Neural cell (in vitro differentiated cells): ENCODE measurements at regions not wholly inside any gene's neighbourhood (a gene's known extent, or its start where the extent isn't known, plus 50 kb on each side); places are given as distances from the start of the nearest gene placed in this dataset.

Experiments
- H2AFZ ChIP-seq: fragments of 200-600, 300-800 bp; sonication (generic), shearing (Covaris generic); 2 replicates; pipeline ENCODE4 v1.6.0; 2014; ENCODE audit warnings: low read depth, mild to moderate bottlenecking, antibody characterized with exemption, low read length, moderate library complexity
- H3F3A ChIP-seq: fragments of 200-600 bp; shearing (Covaris generic); 2 replicates; pipeline ENCODE4 v1.6.1; 2016; ENCODE audit warnings: mild to moderate bottlenecking, moderate library complexity, mixed read lengths, antibody characterized with exemption, low read length; ENCODE audit not compliant: insufficient read depth, poor library complexity, severe bottlenecking
- H3K27ac ChIP-seq: fragments of 200-600, 300-800 bp; sonication (generic), shearing (Covaris generic); 2 replicates; pipeline ENCODE4 v1.5.1; 2014; ENCODE audit warnings: mild to moderate bottlenecking, low read length, moderate library complexity
- H3K27me3 ChIP-seq: fragments of 300-800, 200-600 bp; sonication (generic), shearing (Covaris generic); 2 replicates; pipeline ENCODE4 v1.6.0; 2014; ENCODE audit warnings: mild to moderate bottlenecking, low read depth, low read length, moderate library complexity; ENCODE audit not compliant: insufficient read depth
- H3K36me3 ChIP-seq: fragments of 300-800, 200-600 bp; sonication (generic), shearing (Covaris generic); 2 replicates; pipeline ENCODE4 v1.5.1; 2014; ENCODE audit warnings: mild to moderate bottlenecking, antibody characterized with exemption, low read length, moderate library complexity; ENCODE audit not compliant: insufficient read depth
- H3K4me2 ChIP-seq: fragments of 300-800, 200-600 bp; sonication (generic), shearing (Covaris generic); 2 replicates; pipeline ENCODE4 v1.6.0; 2014; ENCODE audit warnings: mild to moderate bottlenecking, low read length
- H3K4me3 ChIP-seq: fragments of 300-800, 200-600 bp; sonication (generic), shearing (Covaris generic); 2 replicates; pipeline ENCODE4 v1.5.1; 2014; ENCODE audit warnings: mild to moderate bottlenecking, low read length, moderate library complexity
- H3K79me2 ChIP-seq: fragments of 200-600 bp; shearing (Covaris generic); replicated peaks from 2 replicates; pipeline ENCODE4 v1.6.0; 2014; ENCODE audit warnings: mild to moderate bottlenecking, low read length, moderate library complexity; ENCODE audit not compliant: insufficient read depth
- H3K9ac ChIP-seq: fragments of 300-800, 200-600 bp; sonication (generic), shearing (Covaris generic); 2 replicates; pipeline ENCODE4 v1.6.1; 2016; ENCODE audit warnings: mild to moderate bottlenecking, low read length, mixed read lengths
- H3K9me2 ChIP-seq: fragments of 200-600 bp; shearing (Covaris generic); 2 replicates; pipeline ENCODE4 v1.6.1; 2016; ENCODE audit warnings: mild to moderate bottlenecking, low read length, mixed read lengths; ENCODE audit not compliant: insufficient read depth
- H3K9me3 ChIP-seq: fragments of 200-600, 300-800 bp; sonication (generic), shearing (Covaris generic); 2 replicates; pipeline ENCODE4 v1.6.1; 2016; ENCODE audit warnings: mild to moderate bottlenecking, mixed run types, low read length, moderate library complexity, mixed read lengths
- H4K20me1 ChIP-seq: fragments of 200-600 bp; shearing (Covaris generic); 2 replicates; pipeline ENCODE4 v1.6.1; 2016; ENCODE audit warnings: mild to moderate bottlenecking, mixed run types; ENCODE audit not compliant: insufficient read depth
- EP300 ChIP-seq: fragments of 450-650 bp; conservative IDR thresholded peaks from 2 replicates; pipeline ENCODE4 v1.6.1; 2014; ENCODE audit warnings: antibody characterized with exemption, mild to moderate bottlenecking, moderate library complexity; ENCODE audit not compliant: poor library complexity, severe bottlenecking
- EZH2 ChIP-seq: fragments of 200-600, 300-800 bp; shearing (Covaris generic), sonication (generic); IDR thresholded peaks from 2 replicates; pipeline ENCODE4 v1.6.1; 2014; ENCODE audit warnings: antibody characterized with exemption, low read length, borderline replicate concordance, mild to moderate bottlenecking; ENCODE audit not compliant: insufficient read depth, poor library complexity, severe bottlenecking
- MXI1 ChIP-seq: fragments of 450-650 bp; conservative IDR thresholded peaks from 2 replicates; pipeline ENCODE4 v1.6.1; 2014; ENCODE audit warnings: antibody characterized with exemption, mild to moderate bottlenecking; ENCODE audit not compliant: poor library complexity, severe bottlenecking
- POLR2AphosphoS5 ChIP-seq: IDR thresholded peaks from 2 replicates; pipeline ENCODE4 v1.6.1; 2012
- RAD21 ChIP-seq: fragments of 450-650 bp; conservative IDR thresholded peaks from 2 replicates; pipeline ENCODE4 v1.6.1; 2014; ENCODE audit warnings: antibody characterized with exemption, mild to moderate bottlenecking, moderate library complexity
- SMC3 ChIP-seq: fragments of 450-650 bp; conservative IDR thresholded peaks from 2 replicates; pipeline ENCODE4 v1.6.1; 2014; ENCODE audit warnings: antibody characterized with exemption, mild to moderate bottlenecking, moderate library complexity; ENCODE audit not compliant: poor library complexity
- TAF1 ChIP-seq: IDR thresholded peaks from 2 replicates; pipeline ENCODE4 v1.6.1; 2012; ENCODE audit warnings: low read depth
- TF ChIP-seq, protein P1 (sequence below): IDR thresholded peaks from 2 replicates; pipeline ENCODE4 v1.6.1; 2012; ENCODE audit warnings: borderline replicate concordance
- TF ChIP-seq, protein P2 (sequence below): fragments of 450-650 bp; IDR thresholded peaks from 2 replicates; pipeline ENCODE4 v1.5.1; 2014; ENCODE audit warnings: antibody characterized with exemption, mild to moderate bottlenecking, moderate library complexity; ENCODE audit not compliant: poor library complexity, severe bottlenecking

DNA sequence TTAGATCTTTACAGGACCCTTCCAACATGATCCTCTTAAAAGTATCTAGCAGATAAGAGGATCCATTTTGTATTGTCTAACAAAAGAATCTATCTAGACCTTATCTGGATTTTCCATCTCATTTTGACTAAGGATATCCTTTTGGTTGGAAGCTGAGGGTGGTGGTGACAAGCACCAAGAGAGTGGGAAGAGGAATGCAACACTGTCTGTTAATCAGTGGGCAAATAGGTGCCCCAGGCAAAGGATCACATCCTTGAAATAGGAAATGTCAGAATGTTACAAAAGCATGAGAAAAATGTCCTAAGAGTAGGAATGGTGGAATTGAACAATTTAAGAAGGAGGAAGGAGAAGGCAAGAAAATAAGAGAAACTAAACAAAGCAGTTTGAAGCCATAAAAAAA is 420.7 kb upstream of the CNTN3 start:
- H3K9me3 ChIP-seq: no peaks in the 10 kb centered on the region
- no peaks in the 10 kb centered on the region for H3K36me3 ChIP-seq
- H3K4me2 ChIP-seq: no peak overlapping the region
- no peak overlapping the region for H3K4me3 ChIP-seq
- no peaks in the 10 kb centered on the region for H4K20me1 ChIP-seq
- no peak overlapping the region for H3K9ac ChIP-seq
- TF ChIP-seq EP300 (no peak), POLR2AphosphoS5 (no peak), SMC3 (no peak), MXI1 (no peak), TAF1 (no peak), EZH2 (no peak), RAD21 (no peak)
- TF ChIP-seq, protein P1, sequence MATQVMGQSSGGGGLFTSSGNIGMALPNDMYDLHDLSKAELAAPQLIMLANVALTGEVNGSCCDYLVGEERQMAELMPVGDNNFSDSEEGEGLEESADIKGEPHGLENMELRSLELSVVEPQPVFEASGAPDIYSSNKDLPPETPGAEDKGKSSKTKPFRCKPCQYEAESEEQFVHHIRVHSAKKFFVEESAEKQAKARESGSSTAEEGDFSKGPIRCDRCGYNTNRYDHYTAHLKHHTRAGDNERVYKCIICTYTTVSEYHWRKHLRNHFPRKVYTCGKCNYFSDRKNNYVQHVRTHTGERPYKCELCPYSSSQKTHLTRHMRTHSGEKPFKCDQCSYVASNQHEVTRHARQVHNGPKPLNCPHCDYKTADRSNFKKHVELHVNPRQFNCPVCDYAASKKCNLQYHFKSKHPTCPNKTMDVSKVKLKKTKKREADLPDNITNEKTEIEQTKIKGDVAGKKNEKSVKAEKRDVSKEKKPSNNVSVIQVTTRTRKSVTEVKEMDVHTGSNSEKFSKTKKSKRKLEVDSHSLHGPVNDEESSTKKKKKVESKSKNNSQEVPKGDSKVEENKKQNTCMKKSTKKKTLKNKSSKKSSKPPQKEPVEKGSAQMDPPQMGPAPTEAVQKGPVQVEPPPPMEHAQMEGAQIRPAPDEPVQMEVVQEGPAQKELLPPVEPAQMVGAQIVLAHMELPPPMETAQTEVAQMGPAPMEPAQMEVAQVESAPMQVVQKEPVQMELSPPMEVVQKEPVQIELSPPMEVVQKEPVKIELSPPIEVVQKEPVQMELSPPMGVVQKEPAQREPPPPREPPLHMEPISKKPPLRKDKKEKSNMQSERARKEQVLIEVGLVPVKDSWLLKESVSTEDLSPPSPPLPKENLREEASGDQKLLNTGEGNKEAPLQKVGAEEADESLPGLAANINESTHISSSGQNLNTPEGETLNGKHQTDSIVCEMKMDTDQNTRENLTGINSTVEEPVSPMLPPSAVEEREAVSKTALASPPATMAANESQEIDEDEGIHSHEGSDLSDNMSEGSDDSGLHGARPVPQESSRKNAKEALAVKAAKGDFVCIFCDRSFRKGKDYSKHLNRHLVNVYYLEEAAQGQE: no peak
- TF ChIP-seq, protein P2, sequence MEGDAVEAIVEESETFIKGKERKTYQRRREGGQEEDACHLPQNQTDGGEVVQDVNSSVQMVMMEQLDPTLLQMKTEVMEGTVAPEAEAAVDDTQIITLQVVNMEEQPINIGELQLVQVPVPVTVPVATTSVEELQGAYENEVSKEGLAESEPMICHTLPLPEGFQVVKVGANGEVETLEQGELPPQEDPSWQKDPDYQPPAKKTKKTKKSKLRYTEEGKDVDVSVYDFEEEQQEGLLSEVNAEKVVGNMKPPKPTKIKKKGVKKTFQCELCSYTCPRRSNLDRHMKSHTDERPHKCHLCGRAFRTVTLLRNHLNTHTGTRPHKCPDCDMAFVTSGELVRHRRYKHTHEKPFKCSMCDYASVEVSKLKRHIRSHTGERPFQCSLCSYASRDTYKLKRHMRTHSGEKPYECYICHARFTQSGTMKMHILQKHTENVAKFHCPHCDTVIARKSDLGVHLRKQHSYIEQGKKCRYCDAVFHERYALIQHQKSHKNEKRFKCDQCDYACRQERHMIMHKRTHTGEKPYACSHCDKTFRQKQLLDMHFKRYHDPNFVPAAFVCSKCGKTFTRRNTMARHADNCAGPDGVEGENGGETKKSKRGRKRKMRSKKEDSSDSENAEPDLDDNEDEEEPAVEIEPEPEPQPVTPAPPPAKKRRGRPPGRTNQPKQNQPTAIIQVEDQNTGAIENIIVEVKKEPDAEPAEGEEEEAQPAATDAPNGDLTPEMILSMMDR: no peak
- no peaks in the 10 kb centered on the region for H3K9me2 ChIP-seq
- H3K27me3 ChIP-seq: no peaks in the 10 kb centered on the region
- no peak overlapping the region for H3K27ac ChIP-seq
- no peaks in the 10 kb centered on the region for H3F3A ChIP-seq
- peak overlapping the region; percentile 32 for H2AFZ ChIP-seq
- no peaks in the 10 kb centered on the region for H3K79me2 ChIP-seq

DNA sequence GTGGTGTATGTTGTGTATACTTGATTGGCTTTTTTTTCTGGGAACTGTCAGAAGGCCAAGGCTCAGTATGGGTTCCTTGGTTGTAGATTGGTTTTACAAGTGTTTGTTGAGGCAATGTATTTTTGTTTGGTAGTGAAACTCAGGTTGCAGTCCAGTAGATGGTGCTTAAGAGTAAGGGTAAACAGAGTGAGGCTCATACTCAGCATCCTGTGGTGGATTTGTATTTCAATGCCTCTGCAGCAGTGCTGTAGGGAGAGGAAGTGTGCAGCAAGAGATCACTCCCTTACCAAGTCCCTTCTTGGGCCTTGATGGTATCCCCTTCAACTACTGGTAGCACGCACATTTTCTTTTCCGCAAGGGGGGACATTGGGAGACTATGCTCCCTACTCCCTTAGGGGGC is 428.5 kb upstream of the CNTN3 start:
- TF ChIP-seq POLR2AphosphoS5 (no peak), RAD21 (no peak), TAF1 (no peak), MXI1 (no peak), EZH2 (no peak), SMC3 (no peak), EP300 (no peak)
- TF ChIP-seq, protein P1: no peak
- TF ChIP-seq, protein P2: no peak
- no peaks in the 10 kb centered on the region for H3K79me2 ChIP-seq
- H3K27me3 ChIP-seq: no peaks in the 10 kb centered on the region
- H3F3A ChIP-seq: no peaks in the 10 kb centered on the region
- H3K9me3 ChIP-seq: peaks cover 14% of the 10 kb centered on the region
- no peaks in the 10 kb centered on the region for H4K20me1 ChIP-seq
- H3K4me3 ChIP-seq: no peak overlapping the region
- no peak overlapping the region for H3K27ac ChIP-seq
- no peaks in the 10 kb centered on the region for H3K9me2 ChIP-seq
- H3K36me3 ChIP-seq: no peaks in the 10 kb centered on the region
- no peak overlapping the region for H3K9ac ChIP-seq
- no peak overlapping the region for H3K4me2 ChIP-seq
- H2AFZ ChIP-seq: no peak overlapping the region
